Posterior cingulate gyrus (tissue), 11 donors: ENCODE measurements at regions not wholly inside any gene's neighbourhood (a gene's known extent, or its start where the extent isn't known, plus 50 kb on each side); places are given as distances from the start of the nearest gene placed in this dataset.

Experiments
- DNase-seq, 10 donors: peaks; one replicate each; pipeline versions ENCODE4 v3.0.0 to v3.0.0-alpha.2; 2020 to 2021; ENCODE audit warnings: mixed read lengths in 3 of 10
- intact Hi-C: fragments of 100-400 bp; cut with DNase I; formaldehyde crosslinking; loops from one replicate; pipeline ENCODE4 v1.15.1; 2023

DNA sequence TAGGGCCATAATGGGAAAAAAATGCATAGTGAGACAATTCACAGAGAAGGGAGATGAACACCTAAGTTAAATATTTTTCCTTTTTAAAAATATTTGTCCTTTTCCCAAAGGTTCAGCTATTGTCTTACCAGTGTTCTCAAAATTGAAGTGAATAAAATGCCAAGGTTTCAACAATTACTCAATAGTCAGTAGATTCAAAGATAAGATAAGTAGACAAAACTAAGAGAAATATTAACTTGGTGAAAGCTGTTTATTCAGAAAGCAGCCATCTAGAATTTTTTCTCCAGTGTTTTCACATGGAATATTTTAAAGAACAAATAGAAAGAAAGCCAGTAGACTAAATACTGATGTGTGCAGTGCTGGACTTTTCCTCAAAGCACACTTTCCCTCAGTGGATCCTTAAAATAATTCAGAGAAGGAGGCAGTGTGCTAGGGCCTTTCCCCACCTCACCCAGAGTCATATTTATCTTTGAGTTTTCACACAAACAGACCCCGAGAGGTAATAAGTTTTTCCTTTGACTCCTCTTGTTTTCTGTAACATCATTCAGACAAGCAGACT lies 144.5 kb upstream of the PLEKHG7 start:
- intact Hi-C loops: no loop called here
- no peak for DNase-seq

- intact Hi-C loops: no loop called here
Measured at GRCh38 chr12:92557422-92557724, 145.4 kb upstream of the PLEKHG7 start.

GRCh38 chr12:92556637-92557421 lies 146.0 kb upstream of the PLEKHG7 start:
- intact Hi-C loops: no loop called here
- no peak for DNase-seq

More at GRCh38 chr12:92557422-92557724, 145.4 kb upstream of the PLEKHG7 start:
- no peak for DNase-seq

- intact Hi-C loops: no loop called here
- DNase-seq: no peak
Measured at GRCh38 chr12:92556141-92556540, 146.6 kb upstream of the PLEKHG7 start.

DNA sequence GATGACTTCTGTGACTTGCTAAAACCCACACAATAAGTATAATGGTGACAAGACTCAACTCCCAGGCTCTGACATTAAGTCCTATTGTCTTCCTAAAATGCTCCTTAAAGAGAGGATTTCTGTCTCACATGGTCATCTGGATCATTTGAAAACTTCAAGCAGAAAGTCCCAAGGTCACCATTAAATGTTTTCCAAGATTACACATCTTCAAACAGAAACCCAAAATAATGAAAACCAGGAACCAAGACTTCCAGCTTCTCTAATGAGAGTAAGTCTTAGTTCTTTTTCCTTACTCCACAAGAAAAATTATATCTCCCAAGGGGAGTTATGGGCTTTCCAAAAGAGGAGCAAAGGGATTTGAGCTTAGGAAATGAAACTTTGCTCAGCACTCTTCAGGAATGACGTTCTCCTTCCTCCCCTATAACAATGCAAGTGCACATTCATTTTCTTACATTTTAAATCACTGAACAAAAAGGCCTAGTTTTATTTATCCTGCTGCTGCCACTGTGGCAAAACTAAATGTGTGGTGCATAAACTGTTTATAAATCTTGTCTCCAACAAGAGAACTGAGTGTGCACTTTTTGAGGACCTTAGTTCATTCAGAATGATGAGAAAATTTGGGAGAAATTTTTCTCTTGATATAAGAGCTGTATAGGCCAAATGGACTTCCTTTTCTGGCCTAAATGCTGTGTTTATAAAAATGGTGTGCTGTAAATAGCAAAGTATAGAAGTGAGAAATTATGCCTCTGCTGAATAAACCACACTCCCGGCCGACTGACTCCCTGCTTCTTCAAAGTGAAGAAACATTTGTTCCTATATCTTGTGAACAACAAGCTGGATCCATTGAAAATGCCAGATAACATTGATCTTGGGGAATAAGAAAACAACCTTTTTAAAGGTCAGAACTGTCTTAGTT lies 148.4 kb upstream of the PLEKHG7 start:
- DNase-seq: no peak
- intact Hi-C loops: no loop called here

DNA sequence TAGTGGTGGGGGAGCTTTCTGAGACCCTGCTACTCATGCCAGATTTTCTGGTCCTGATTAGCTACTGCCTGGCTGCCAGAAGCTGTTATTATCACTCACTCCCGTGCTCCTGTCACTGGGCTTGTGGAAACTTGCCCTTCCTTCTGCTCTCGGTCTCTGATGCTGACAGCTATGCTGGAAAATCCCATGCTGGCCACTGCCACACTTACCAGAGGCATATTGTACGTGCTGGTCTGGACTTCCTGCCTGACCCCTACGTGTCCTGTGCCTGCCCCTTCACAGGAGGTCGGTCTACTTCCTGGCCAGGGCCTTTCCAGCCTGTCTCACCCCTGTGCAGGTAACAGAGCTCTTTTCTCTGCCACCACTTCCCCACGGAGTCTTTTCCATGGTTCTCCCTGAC lies 149.4 kb upstream of the PLEKHG7 start:
- DNase-seq: no peak
- intact Hi-C loops: no loop called here

- DNase-seq: no peak
- intact Hi-C loops: no loop called here
Measured at GRCh38 chr12:92552412-92553108, 150.2 kb upstream of the PLEKHG7 start.

DNA sequence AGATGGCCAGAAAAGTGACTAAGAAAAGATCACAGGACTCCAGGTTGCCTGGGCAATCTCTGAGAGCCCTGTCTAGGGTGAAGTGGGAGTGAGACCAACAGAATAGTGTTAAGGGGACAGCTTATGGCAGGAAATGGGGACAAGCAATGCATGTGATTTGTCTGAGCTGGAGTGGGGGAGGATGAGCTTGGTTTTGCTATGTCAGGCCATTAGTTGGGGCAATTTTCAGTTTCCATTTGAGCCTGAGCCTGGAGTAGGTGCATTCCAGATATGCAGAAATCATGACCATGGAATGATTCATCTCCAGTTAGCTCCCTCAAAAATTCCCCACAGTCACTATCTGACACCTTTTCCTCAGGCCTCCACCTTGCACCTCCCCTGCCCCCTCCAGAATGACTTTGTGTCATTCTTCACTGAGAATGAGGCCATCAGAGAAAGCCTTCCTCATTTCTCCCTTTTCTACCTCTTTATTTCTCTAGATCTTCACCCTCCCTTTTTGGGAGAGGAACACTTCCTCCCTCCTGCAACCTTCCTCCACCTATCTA lies 150.9 kb upstream of the PLEKHG7 start:
- no peak for DNase-seq
- intact Hi-C loops: no loop called here

GRCh38 chr12:92551210-92551609 lies 151.6 kb upstream of the PLEKHG7 start:
- intact Hi-C loops: no loop called here

GRCh38 chr12:92550661-92551060 lies 152.1 kb upstream of the PLEKHG7 start:
- no peak for DNase-seq
- intact Hi-C loops: no loop called here

More at GRCh38 chr12:92551210-92551609, 151.6 kb upstream of the PLEKHG7 start:
- DNase-seq: no peak

DNA sequence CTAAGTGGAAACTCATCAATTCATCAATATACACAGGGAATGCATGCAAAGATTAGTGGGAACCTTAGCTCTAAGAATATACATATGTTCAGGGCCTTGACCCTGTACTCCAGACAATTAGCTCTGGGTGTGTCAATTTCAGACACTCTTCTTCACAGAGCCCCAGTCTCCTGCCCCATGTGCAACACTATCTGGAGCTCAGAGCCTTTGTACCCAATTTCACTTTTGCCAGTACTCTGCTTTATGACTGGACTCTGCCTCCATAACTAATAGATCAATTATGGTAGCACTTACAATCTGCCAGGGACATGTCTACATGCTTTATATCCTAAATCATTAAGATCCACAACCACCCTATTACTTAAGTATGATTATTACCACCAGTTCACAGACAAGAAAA lies 152.5 kb upstream of the PLEKHG7 start:
- intact Hi-C loops: no loop called here
- no peak for DNase-seq

DNA sequence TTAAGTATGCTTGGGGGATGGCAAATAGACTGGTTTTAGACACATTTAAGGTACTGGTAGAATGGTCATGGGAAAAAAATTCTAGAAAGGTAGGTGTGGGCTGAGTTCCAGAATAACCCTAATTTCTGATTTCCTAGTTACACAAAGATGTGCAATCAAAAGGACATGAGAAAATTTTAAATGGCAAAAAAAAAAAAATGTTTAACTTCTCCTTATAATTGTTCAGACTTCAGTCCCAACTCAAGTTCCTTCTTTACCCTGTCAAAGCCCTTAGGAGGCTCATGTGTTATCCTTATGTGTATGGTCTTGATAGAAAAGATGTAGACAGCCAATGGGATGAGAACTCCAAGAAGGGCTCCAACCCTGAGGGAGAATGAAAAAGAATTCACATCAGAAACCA lies 153.3 kb upstream of the PLEKHG7 start:
- intact Hi-C loops: no loop called here
- DNase-seq: no peak

GRCh38 chr12:92547906-92548305 lies 154.9 kb upstream of the PLEKHG7 start:
- DNase-seq: no peak
- intact Hi-C loops: no loop called here

DNA sequence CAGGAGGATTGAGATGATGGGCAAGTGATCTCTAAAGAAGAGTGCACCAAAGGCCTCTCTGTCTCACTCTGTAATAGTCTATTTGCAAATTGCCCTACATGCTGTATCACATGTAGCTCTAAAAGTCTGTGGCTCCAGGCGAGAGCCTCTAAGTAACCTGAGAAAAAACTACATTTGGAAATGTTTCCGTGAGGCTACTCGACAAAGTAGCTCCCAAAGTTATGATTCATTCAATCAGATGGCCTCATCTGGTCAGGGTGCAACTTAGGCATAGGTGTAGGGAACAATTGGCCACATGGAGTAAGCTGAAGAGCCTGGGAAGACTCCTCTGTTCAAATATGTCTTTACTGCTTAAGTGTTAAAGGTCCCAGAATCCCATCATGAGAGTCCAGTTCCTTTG lies 155.4 kb upstream of the PLEKHG7 start:
- intact Hi-C loops: no loop called here
- DNase-seq: no peak

- intact Hi-C loops: no loop called here
- no peak for DNase-seq
Measured at GRCh38 chr12:92546635-92547348, 156.0 kb upstream of the PLEKHG7 start.

- no peak for DNase-seq
- intact Hi-C loops: no loop called here
Measured at GRCh38 chr12:92546259-92546634, 156.5 kb upstream of the PLEKHG7 start.

DNA sequence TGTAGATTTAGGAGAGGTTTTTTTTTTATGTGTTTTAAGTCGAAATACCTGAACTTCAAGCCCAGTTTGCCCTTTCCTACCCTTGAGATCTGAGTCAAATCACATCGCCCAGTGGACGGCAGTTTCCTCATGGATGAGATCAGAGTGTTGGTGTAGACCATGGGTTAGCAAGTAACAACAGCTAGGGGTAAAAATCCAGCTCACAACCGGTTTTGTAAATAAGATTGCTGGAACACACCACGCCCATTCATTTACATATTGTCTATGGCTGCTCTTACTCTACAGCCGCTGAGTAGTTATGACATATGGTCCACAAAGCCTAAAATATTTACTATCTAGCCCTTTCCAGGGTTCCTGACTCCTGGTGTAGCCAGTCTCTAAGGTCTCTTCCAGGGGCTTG lies 158.5 kb upstream of the PLEKHG7 start:
- no peak for DNase-seq
- intact Hi-C loops: no loop called here

DNA sequence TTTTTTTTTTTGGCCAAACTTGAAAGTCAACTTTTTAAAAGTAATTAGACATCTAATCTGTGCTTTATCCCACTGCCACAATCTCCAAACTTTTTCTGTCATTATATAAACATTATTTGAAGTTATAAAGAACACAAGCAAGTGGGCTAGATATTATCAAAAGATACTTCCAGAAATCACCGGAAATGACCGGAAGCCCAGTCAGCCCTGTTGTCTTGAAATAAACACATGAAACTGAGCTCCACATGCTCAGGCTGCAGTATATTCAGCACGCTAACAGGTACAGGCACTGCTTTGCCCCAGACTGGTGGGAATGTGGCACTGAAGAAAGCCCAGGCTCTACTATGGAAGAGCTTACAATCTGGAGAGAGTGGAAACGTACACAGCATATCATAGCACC lies 158.9 kb upstream of the PLEKHG7 start:
- intact Hi-C loops: no loop called here
- no peak for DNase-seq

DNA sequence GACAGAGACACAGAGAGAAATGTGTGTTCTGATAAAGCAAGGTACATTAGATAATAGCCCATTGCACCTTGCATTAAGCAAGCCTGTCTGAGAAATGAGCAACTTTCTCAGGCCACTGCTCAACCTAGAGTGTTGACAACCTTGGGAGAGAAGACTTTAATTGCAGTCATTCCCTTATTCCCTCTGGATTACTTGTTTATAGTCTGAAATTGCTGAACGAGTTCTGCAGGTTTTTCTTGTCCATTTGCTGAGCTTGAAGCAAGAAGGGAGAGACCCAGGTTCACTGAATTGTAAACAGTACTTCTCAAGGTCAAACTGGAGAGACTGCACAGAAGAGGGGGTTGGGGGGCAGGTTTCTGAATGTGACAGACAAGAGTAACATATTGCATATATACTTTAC lies 159.4 kb upstream of the PLEKHG7 start:
- intact Hi-C loops: no loop called here
- DNase-seq: no peak

DNA sequence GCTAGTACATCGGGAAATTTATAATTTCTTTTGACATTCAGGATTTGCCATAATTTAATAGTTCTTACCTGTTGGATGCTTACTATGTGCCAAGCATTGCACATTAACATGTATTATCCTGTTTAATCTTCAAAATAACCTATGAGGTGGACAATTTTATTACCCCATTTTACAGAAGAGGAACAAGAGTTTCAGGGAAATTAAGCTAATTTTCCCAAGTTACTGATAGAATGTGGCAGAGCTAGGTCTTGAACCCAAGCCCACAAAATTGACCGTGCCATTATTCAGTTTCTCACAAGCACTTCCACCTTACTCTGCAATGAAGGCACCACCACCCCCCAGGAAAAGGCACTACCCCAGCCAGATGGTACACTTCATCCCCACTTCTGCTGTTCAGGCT lies 161.1 kb upstream of the PLEKHG7 start:
- intact Hi-C loops: no loop called here
- DNase-seq: no peak
